ENCODE measurements at regions not wholly inside any gene's neighbourhood (a gene's known extent, or its start where the extent isn't known, plus 50 kb on each side); places are given as distances from the start of the nearest gene placed in this dataset.

DNA sequence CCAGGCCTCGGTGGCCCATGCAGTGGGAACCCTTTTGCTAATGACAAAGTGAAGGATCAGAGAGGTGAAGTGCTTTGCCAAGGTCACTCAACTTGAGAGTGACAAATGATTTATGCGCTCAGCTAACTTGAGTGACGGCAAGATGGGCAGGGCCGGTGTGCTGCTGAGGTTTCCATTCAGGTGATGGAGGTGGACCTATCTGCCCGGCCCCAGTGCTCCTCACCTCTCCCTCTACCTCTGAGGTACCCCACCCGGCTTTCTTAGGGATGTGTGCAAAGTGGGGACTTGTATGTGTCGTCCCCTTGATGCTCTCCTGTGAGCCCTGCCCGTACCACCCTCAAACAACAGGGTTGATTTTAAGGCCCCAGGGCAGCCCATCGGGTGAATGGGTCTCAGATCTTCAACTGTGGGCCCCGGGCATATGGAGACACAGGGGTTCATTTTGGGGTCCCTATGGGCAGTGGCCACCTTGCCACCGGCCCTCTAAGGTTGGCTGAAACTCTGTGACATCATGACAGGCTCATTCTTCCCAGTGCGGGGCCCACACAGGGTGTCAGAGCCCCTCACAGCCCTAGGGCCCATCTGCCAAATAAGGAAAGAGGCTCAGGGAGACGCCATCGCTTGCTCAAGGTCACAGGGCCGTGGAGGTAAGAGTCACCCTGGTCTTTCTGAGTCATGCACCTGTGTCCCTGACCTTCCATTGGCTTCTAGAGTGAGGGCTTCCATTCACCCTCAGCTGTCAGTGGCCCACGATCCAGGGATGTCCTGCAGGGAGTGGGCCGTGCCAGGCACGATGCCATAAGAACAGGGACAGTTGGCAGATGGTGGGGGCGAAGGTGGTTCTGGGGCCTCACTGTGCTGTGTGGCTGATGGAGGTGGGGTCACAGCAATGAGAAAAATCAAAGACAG lies 170.6 kb upstream of the MVB12B start:
- no peak for DNase-seq
- peaks cover 6% of the 10 kb centered on the region for H3K4me1 ChIP-seq (ENCODE audit: low read depth)
- no peak for ATAC-seq

DNA sequence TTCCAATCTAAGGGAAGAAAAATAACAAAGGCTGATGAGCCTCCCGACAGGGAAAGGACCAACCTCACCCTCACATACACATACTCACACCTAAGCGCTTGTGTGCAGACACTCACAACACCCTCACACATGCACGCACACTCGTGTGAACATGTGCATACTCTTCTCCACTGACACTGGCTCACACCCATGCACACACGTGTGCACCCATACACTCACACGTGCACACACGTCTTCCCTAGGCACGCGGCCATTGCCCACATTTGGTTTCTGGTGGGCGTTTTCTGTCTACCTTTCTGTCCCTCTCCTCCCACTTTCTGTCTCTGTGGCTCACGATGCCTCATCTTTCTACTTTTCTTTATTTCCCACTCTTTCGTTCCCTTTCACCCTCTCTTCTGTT lies 169.7 kb upstream of the MVB12B start:
- TF ChIP-seq, protein P1, sequence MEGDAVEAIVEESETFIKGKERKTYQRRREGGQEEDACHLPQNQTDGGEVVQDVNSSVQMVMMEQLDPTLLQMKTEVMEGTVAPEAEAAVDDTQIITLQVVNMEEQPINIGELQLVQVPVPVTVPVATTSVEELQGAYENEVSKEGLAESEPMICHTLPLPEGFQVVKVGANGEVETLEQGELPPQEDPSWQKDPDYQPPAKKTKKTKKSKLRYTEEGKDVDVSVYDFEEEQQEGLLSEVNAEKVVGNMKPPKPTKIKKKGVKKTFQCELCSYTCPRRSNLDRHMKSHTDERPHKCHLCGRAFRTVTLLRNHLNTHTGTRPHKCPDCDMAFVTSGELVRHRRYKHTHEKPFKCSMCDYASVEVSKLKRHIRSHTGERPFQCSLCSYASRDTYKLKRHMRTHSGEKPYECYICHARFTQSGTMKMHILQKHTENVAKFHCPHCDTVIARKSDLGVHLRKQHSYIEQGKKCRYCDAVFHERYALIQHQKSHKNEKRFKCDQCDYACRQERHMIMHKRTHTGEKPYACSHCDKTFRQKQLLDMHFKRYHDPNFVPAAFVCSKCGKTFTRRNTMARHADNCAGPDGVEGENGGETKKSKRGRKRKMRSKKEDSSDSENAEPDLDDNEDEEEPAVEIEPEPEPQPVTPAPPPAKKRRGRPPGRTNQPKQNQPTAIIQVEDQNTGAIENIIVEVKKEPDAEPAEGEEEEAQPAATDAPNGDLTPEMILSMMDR (IDR thresholded peaks at IDR 0.05): no peak
- ATAC-seq: no peak

More for the DNA sequence above, 170.6 kb upstream of the MVB12B start:
- H3K36me3 ChIP-seq (ENCODE audit: low read depth): no peaks in the 10 kb centered on the region
- H3K4me3 ChIP-seq: no peak overlapping the region
- H3K9me3 ChIP-seq: no peaks in the 10 kb centered on the region
- intact Hi-C loops (cut with DNase I, micrococcal nuclease): no loop called here
- TF ChIP-seq, protein P1 (IDR thresholded peaks at IDR 0.05): no peak

DNA sequence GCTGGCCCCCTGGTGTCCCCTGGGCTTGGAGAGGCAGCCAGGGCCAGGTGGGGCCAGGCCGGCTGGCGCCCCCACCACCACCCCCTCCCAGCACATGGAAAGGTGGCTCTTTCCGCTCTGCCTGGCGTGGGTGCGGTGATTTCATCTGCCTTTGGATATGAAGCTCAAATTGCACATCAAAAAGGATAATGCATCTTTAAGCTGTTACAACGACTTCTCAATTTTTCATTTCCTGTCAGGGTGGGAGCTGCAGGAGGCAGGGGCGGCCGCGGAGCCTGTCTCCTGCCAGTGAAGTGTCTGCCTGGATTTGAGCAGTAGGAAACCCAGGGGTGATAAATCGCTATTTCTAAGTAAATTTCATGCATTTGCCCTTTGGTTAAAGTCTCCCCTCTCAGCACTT lies 169.2 kb upstream of the MVB12B start:
- DNase-seq (no peak), ATAC-seq (no peak)
- Histone ChIP-seq H3K4me3 (no peak overlapping the region), H3K4me1 (ENCODE audit: low read depth) (no peaks in the 10 kb centered on the region), H3K36me3 (ENCODE audit: low read depth) (no peaks in the 10 kb centered on the region), H3K9me3 (no peaks in the 10 kb centered on the region)
- intact Hi-C loops (cut with DNase I, micrococcal nuclease): no loop called here
- TF ChIP-seq, protein P1 (IDR thresholded peaks at IDR 0.05): no peak

More for the DNA sequence above, 169.7 kb upstream of the MVB12B start:
- Histone ChIP-seq H3K4me3 (no peak overlapping the region), H3K4me1 (ENCODE audit: low read depth) (peaks cover 2% of the 10 kb centered on the region), H3K9me3 (no peaks in the 10 kb centered on the region), H3K36me3 (ENCODE audit: low read depth) (no peaks in the 10 kb centered on the region)
- intact Hi-C loops (cut with DNase I, micrococcal nuclease): no loop called here
- DNase-seq: no peak

DNA sequence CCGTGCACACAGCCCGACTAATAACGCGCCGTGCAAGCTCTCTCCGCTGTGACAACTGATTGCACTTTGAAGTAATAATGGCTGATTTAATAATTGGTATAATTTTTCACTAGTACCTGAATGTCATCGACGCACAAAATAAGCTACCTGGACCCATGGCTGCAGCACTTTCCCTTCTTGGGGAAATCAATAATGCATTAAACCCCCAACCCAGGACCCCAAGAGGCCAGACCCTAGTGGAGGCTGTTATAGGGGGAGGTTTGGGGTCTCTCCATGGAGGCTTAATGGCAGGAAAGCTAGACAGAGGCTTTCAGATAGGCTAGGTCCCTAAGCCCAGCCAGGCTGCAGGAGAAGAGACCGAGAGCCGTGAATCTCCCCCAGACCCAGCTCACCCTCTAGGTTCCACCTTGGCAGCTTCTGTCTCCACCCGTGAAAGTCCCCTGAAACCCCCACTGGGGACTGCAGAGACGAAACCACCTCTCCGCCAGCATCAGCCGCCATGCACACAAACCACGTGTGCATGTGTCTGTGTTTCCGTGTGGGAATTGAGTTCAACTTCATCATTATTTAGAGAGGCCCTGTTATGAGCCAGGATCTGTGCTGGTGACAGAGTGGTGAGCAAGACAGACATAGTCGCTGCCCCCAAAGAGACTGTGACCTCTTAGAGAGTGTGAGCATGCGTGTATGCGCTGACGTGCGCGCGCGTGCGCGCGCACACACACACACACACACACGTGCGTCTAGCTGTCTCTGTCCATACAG lies 168.6 kb upstream of the MVB12B start:
- no peak for ATAC-seq
- DNase-seq: no peak
- Histone ChIP-seq H3K4me1 (ENCODE audit: low read depth) (no peaks in the 10 kb centered on the region), H3K36me3 (ENCODE audit: low read depth) (no peaks in the 10 kb centered on the region), H3K9me3 (no peaks in the 10 kb centered on the region), H3K4me3 (no peak overlapping the region)
- TF ChIP-seq, protein P1 (IDR thresholded peaks at IDR 0.05): no peak
- intact Hi-C loops (cut with DNase I, micrococcal nuclease): no loop called here

DNA sequence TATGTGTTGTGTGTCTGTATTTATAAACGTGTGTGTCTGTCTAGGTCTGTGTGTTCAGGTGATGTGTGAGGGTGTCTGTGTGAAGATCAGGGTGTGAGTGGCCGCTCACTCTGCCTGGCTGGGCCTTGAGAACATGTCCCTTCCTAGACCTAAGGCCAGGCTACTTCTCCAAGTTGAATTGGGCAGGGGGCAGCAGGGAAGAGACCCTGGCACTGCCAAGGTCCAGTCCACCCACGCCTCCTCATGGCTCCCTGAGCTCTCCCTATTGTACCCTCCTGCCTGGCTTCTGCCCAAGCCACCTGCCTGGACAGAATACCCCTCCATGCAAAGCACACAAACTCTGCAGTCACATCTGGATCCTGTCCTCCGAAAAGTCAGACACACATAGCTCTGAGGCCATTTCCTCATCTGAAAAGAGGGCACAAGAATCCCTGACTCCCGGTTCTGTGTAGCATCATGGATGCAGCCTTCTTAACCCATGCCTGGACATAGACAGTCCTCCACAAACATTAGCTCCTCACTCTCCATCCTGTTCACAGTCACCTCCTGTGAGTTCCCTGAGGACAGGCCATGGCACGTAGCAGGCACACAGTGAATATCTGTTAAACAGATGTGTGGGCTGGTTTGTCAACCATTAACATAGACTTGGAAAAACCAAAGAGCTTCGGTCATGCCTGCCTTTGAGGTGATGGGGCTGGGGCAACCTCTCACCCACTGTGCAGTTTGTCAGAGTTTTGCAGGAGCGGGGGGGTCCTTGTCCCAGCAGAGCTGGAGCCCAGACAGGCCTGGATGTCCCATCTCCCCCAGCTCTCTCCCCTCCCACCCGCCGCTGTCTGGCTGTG lies 167.8 kb upstream of the MVB12B start:
- intact Hi-C loops (cut with DNase I, micrococcal nuclease): no loop called here
- no peak for DNase-seq
- Histone ChIP-seq H3K36me3 (ENCODE audit: low read depth) (no peaks in the 10 kb centered on the region), H3K4me3 (no peak overlapping the region), H3K9me3 (no peaks in the 10 kb centered on the region), H3K4me1 (ENCODE audit: low read depth) (no peaks in the 10 kb centered on the region)
- TF ChIP-seq, protein P1 (IDR thresholded peaks at IDR 0.05): no peak
- no peak for ATAC-seq

Data from mucosa of descending colon (tissue), 3 donors.